H1 (cell line): ENCODE measurements at regions not wholly inside any gene's neighbourhood (a gene's known extent, or its start where the extent isn't known, plus 50 kb on each side); places are given as distances from the start of the nearest gene placed in this dataset.

Experiments used
- CTCF ChIA-PET: fragments of 300-600 bp; sonication (Branson Sonifier 250); formaldehyde crosslinking; loops from one replicate; lab custom pipeline; 2021; ENCODE audit not compliant: partially characterized antibody; lab: Charles Lee
- POLR2A ChIA-PET: fragments of 300-600 bp; sonication (Branson Sonifier 250); formaldehyde crosslinking; loops from one replicate; lab custom pipeline; 2021; ENCODE audit warnings: inconsistent platforms; ENCODE audit not compliant: partially characterized antibody; lab: Charles Lee
- DNase-seq, 2 experiments: peaks; one replicate each; pipeline versions ENCODE4 v3.0.0 to v3.0.0-alpha.2; 2010 to 2022; ENCODE audit warnings: low spot score in 2 of 2, low read depth in 1 of 2, mixed read lengths in 1 of 2
- FAIRE-seq: peaks from 2 replicates; lab custom pipeline; 2011; peaks lifted over from hg19 to GRCh38; lab: Jason Lieb, UNC
- H2AFZ ChIP-seq: 2 replicates; pipeline ENCODE4 v1.8.1; 2012; ENCODE audit warnings: low read length, inconsistent platforms
- H2AK5ac ChIP-seq: 2 replicates; pipeline ENCODE4 v1.6.1; 2013; ENCODE audit warnings: low read depth, low read length
- H2BK120ac ChIP-seq: replicated peaks from 2 replicates; pipeline ENCODE3; 2013; ENCODE audit warnings: low read depth, low read length, inconsistent platforms
- H2BK12ac ChIP-seq: 2 replicates; pipeline ENCODE4 v1.6.1; 2013; ENCODE audit warnings: low read depth, low read length
- H2BK15ac ChIP-seq: 2 replicates; pipeline ENCODE4 v1.6.1; 2013; ENCODE audit warnings: low read length
- H2BK20ac ChIP-seq: 2 replicates; pipeline ENCODE4 v1.6.1; 2013; ENCODE audit warnings: low read length
- H2BK5ac ChIP-seq: 2 replicates; pipeline ENCODE4 v1.6.1; 2013; ENCODE audit warnings: low read depth, low read length
- H3K14ac ChIP-seq: 2 replicates; pipeline ENCODE4 v1.6.1; 2013; ENCODE audit warnings: inconsistent platforms; ENCODE audit not compliant: insufficient read length
- H3K18ac ChIP-seq: 2 replicates; pipeline ENCODE4 v1.6.1; 2013; ENCODE audit warnings: low read length; ENCODE audit errors: extremely low read depth
- H3K23ac ChIP-seq: 2 replicates; pipeline ENCODE4 v1.6.1; 2013; ENCODE audit warnings: inconsistent platforms; ENCODE audit not compliant: insufficient read length
- H3K23me2 ChIP-seq: 2 replicates; pipeline ENCODE4 v1.6.1; 2013; ENCODE audit warnings: low read depth, low read length
- H3K27ac ChIP-seq: 2 replicates; pipeline ENCODE4 v1.6.1; 2011; ENCODE audit warnings: low read depth, low read length, inconsistent platforms
- H3K27me3 ChIP-seq, 4 experiments: replicated peaks in 1 of 4; 1 replicate in 1 of 4; 2 replicates in 3 of 4; pipeline versions ENCODE4 v1.6.1 to v1.8.1; 2011 to 2013; ENCODE audit warnings: low read length in 3 of 4, mild to moderate bottlenecking in 3 of 4, inconsistent platforms in 2 of 4, mixed read lengths in 2 of 4, moderate library complexity in 1 of 4; ENCODE audit not compliant: control insufficient read depth in 3 of 4, insufficient read depth in 3 of 4; ENCODE audit errors: extremely low read depth in 1 of 4
- H3K36me3 ChIP-seq, 4 experiments: 2 replicates each; pipeline versions ENCODE4 v1.6.1 to v1.8.1; 2011 to 2013; ENCODE audit warnings: mild to moderate bottlenecking in 4 of 4, low read length in 3 of 4, moderate library complexity in 2 of 4, control low read depth in 1 of 4, inconsistent platforms in 1 of 4; ENCODE audit not compliant: insufficient read depth in 4 of 4, control insufficient read depth in 2 of 4
- H3K4ac ChIP-seq: replicated peaks from 2 replicates; pipeline ENCODE3; 2013; ENCODE audit warnings: low read length, low read depth, mixed read lengths, inconsistent platforms; ENCODE audit not compliant: insufficient read length
- H3K4me1 ChIP-seq, 4 experiments: replicated peaks in 1 of 4; 1 replicate in 1 of 4; 2 replicates in 3 of 4; pipeline versions ENCODE4 v1.6.1 to v1.8.1; 2011 to 2013; ENCODE audit warnings: low read length in 3 of 4, inconsistent platforms in 2 of 4, mixed read lengths in 1 of 4; ENCODE audit not compliant: insufficient read depth in 4 of 4, control insufficient read depth in 3 of 4
- H3K4me2 ChIP-seq, 2 experiments: 2 replicates each; pipeline versions ENCODE4 v1.6.1 to v1.8.1; 2011 to 2013; ENCODE audit warnings: low read depth in 2 of 2, low read length in 2 of 2, control low read depth in 1 of 2, inconsistent platforms in 1 of 2, mild to moderate bottlenecking in 1 of 2; ENCODE audit not compliant: insufficient read depth in 1 of 2
- H3K4me3 ChIP-seq, 4 experiments: fragments of 200-600, 300-600 bp in 1 of 4; sonication (generic), shearing (Covaris generic), sonication (Bioruptor Twin) in 1 of 4; 2 replicates each; pipeline versions ENCODE4 v1.5.1 to v1.8.1; 2011 to 2016; ENCODE audit warnings: low read length in 4 of 4, low read depth in 3 of 4, control low read depth in 2 of 4, inconsistent platforms in 2 of 4, mild to moderate bottlenecking in 2 of 4, mixed read lengths in 1 of 4, moderate library complexity in 1 of 4; ENCODE audit not compliant: insufficient read depth in 2 of 4; ENCODE audit errors: extremely low read depth in 1 of 4
- H3K56ac ChIP-seq: replicated peaks from 2 replicates; pipeline ENCODE3; 2013; ENCODE audit warnings: low read depth, mild to moderate bottlenecking, mixed read lengths, low read length, inconsistent platforms; ENCODE audit not compliant: insufficient read length
- H3K79me1 ChIP-seq: 2 replicates; pipeline ENCODE4 v1.6.1; 2013; ENCODE audit warnings: low read depth, low read length, control low read depth
- H3K79me2 ChIP-seq, 2 experiments: 2 replicates each; pipeline versions ENCODE4 v1.6.1 to v1.8.1; 2012 to 2013; ENCODE audit warnings: low read length in 2 of 2, mild to moderate bottlenecking in 2 of 2, inconsistent platforms in 1 of 2; ENCODE audit not compliant: insufficient read depth in 2 of 2, control insufficient read depth in 1 of 2
- H3K9ac ChIP-seq, 4 experiments: replicated peaks in 1 of 4; 1 replicate in 1 of 4; 2 replicates in 3 of 4; pipeline versions ENCODE4 v1.6.1 to v1.8.1; 2011 to 2013; ENCODE audit warnings: low read depth in 3 of 4, low read length in 3 of 4, control low read depth in 2 of 4, mild to moderate bottlenecking in 2 of 4, moderate library complexity in 2 of 4, inconsistent platforms in 1 of 4; ENCODE audit errors: extremely low read depth in 1 of 4
- H3K9me3 ChIP-seq, 2 experiments: 2 replicates each; pipeline versions ENCODE4 v1.6.1 to v1.8.1; 2012 to 2013; ENCODE audit warnings: mild to moderate bottlenecking in 2 of 2, moderate library complexity in 2 of 2, control low read depth in 1 of 2, inconsistent platforms in 1 of 2, low read depth in 1 of 2, low read length in 1 of 2, mixed read lengths in 1 of 2; ENCODE audit not compliant: insufficient read depth in 2 of 2
- H4K20me1 ChIP-seq, 2 experiments: replicated peaks in 1 of 2; 2 replicates each; pipeline versions ENCODE3 to v1.8.1; 2011 to 2013; ENCODE audit warnings: inconsistent platforms in 2 of 2, low read length in 2 of 2, mild to moderate bottlenecking in 1 of 2; ENCODE audit not compliant: insufficient read depth in 2 of 2, control insufficient read depth in 1 of 2
- H4K5ac ChIP-seq: 2 replicates; pipeline ENCODE4 v1.6.1; 2013; ENCODE audit warnings: low read length, low read depth, mixed read lengths, inconsistent platforms; ENCODE audit not compliant: insufficient read length
- H4K8ac ChIP-seq: 2 replicates; pipeline ENCODE4 v1.8.0; 2013; ENCODE audit warnings: mild to moderate bottlenecking, moderate library complexity, low read length, inconsistent platforms; ENCODE audit not compliant: insufficient read depth; ENCODE audit errors: extremely low read depth
- H4K91ac ChIP-seq: replicated peaks from 2 replicates; pipeline ENCODE3; 2013; ENCODE audit warnings: low read length, mixed read lengths, inconsistent platforms; ENCODE audit not compliant: insufficient read length
- TAF1 ChIP-seq: IDR thresholded peaks from 2 replicates; pipeline ENCODE4 v1.6.1; 2011; ENCODE audit warnings: mild to moderate bottlenecking, low read depth, low read length
- TAF7 ChIP-seq: optimal IDR thresholded peaks from 2 replicates; pipeline ENCODE3; 2011; ENCODE audit warnings: low read depth, mild to moderate bottlenecking, inconsistent platforms, low read length, moderate library complexity, borderline replicate concordance
- WGBS, 2 experiments: shearing (Covaris generic) in 1 of 2; methylation state at CpG; one replicate each; pipeline versions ENCODE4 v1.1.6 to v1.1.7; 2013 to 2015; ENCODE audit warnings: low lambda C conversion rate in 2 of 2, mixed read lengths in 2 of 2, inconsistent platforms in 1 of 2, low coverage in 1 of 2, missing lambda C conversion rate in 1 of 2; ENCODE audit not compliant: insufficient replicate concordance in 2 of 2, insufficient coverage in 1 of 2, insufficient read length in 1 of 2; ENCODE audit errors: extremely low coverage in 1 of 2, missing lambda C conversion rate in 1 of 2; 5-methylcytosine and 5-hydroxymethylcytosine counted together

DNA sequence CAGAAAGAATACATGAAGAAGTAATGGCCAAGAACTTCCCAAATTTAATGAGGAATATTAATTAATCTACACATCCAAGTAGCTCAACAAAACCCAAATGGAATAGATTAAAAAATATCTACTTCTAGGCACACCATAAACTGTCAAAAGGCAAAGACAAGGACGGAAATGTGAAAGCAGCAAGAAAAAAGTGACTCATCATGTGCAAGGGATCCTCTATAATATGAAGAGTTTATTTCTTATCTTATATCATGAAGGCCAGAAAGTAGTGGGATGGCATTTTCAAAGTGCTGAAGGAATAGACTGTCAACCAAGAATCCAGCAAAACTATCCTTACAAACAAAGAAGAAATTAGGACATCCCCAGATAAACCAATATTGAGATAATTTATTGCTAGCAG is 73.9 kb upstream of the PRICKLE2 start:
- Histone ChIP-seq H2BK120ac (no peak overlapping the region), H4K91ac (no peak overlapping the region), H4K8ac (no peak overlapping the region), H3K4me3 (no peak overlapping the region), H3K23ac (no peak overlapping the region), H3K14ac (no peak overlapping the region), H3K9ac (no peak overlapping the region), H4K5ac (no peak overlapping the region), H3K56ac (no peak overlapping the region), H2BK5ac (no peak overlapping the region), H3K79me1 (no peaks in the 10 kb centered on the region), H3K23me2 (no peaks in the 10 kb centered on the region), H2AK5ac (no peak overlapping the region), H3K9me3 (peaks cover 12 to 13% of the 10 kb centered on the region in 2 experiments; a peak in 3 of 4 replicates), H2BK15ac (no peak overlapping the region), H3K4me2 (no peak overlapping the region), H3K36me3 (no peaks in the 10 kb centered on the region; a peak in 1 of 8 replicates), H3K27me3 (no peaks in the 10 kb centered on the region), H3K4me1 (no peaks in the 10 kb centered on the region), H3K27ac (no peak overlapping the region), H3K4ac (no peak overlapping the region), H2AFZ (no peak overlapping the region), H2BK12ac (no peak overlapping the region), H3K18ac (no peak overlapping the region), H3K79me2 (no peaks in the 10 kb centered on the region), H2BK20ac (no peak overlapping the region), H4K20me1 (no peaks in the 10 kb centered on the region)
- WGBS, 2 experiments: 93% methylated on average over 1 of the region's 1 CpG; no CpG with 5 or more reads in 1 of the 2 experiments
- ChIA-PET CTCF (no interaction called here), POLR2A (no interaction called here)
- no peak for FAIRE-seq
- no peak for DNase-seq
- TF ChIP-seq TAF1 (no peak), TAF7 (no peak)
